ENCODE measurements at regions not wholly inside any gene's neighbourhood (a gene's known extent, or its start where the extent isn't known, plus 50 kb on each side); places are given as distances from the start of the nearest gene placed in this dataset.
"Not testable (repeated sequence)": the region's sequence is repeated elsewhere in the genome, so short reads cannot be mapped to it uniquely, and the experiment has no call there.

GRCh38 chr10:52551046-52551445 is 221.5 kb downstream of the MBL2 start:
- no peak for DNase-seq

- no peak for DNase-seq
Observed at GRCh38 chr10:52558090-52558489, 214.5 kb downstream of the MBL2 start.

- DNase-seq = no peak
Observed at GRCh38 chr10:52561322-52561721, 211.3 kb downstream of the MBL2 start.

- DNase-seq = no peak
Observed at GRCh38 chr10:52563360-52563759, 209.2 kb downstream of the MBL2 start.

- no peak for DNase-seq
Observed at GRCh38 chr10:52566471-52567246, 205.9 kb downstream of the MBL2 start.

GRCh38 chr10:52567247-52567580 is 205.4 kb downstream of the MBL2 start:
- DNase-seq = no peak

GRCh38 chr10:52568309-52568708 is 204.3 kb downstream of the MBL2 start:
- DNase-seq = no peak

GRCh38 chr10:52570490-52570889 is 202.1 kb downstream of the MBL2 start:
- DNase-seq = no peak

- no peak for DNase-seq
Observed at GRCh38 chr10:52571018-52571417, 201.6 kb downstream of the MBL2 start.

- DNase-seq = no peak
Observed at GRCh38 chr10:52571516-52572182, 200.9 kb downstream of the MBL2 start.

- no peak for DNase-seq
Observed at GRCh38 chr10:52573347-52573746, 199.2 kb downstream of the MBL2 start.

GRCh38 chr10:52574697-52575096 is 197.9 kb downstream of the MBL2 start:
- no peak for DNase-seq

- no peak for DNase-seq
Observed at GRCh38 chr10:52577047-52577446, 195.5 kb downstream of the MBL2 start.

GRCh38 chr10:52578871-52579405 is 193.6 kb downstream of the MBL2 start:
- no peak for DNase-seq

- DNase-seq = not testable (repeated sequence)
Observed at GRCh38 chr10:52581636-52582035, 190.9 kb downstream of the MBL2 start.

GRCh38 chr10:52583336-52583735 is 189.2 kb downstream of the MBL2 start:
- no peak for DNase-seq

GRCh38 chr10:52586710-52587109 is 185.9 kb downstream of the MBL2 start:
- DNase-seq = no peak

GRCh38 chr10:52597189-52597863 is 175.3 kb downstream of the MBL2 start:
- no peak for DNase-seq

GRCh38 chr10:52598936-52599335 is 173.6 kb downstream of the MBL2 start:
- DNase-seq = no peak

- no peak for DNase-seq
Observed at GRCh38 chr10:52599551-52600200, 172.9 kb downstream of the MBL2 start.

- DNase-seq = not testable (repeated sequence)
Observed at GRCh38 chr10:52604131-52604530, 168.5 kb downstream of the MBL2 start.

GRCh38 chr10:52609071-52609470 is 163.5 kb downstream of the MBL2 start:
- no peak for DNase-seq

GRCh38 chr10:52609626-52610240 is 162.9 kb downstream of the MBL2 start:
- no peak for DNase-seq
